Dermis blood vessel endothelial cell (primary cell): ENCODE measurements at regions not wholly inside any gene's neighbourhood (a gene's known extent, or its start where the extent isn't known, plus 50 kb on each side); places are given as distances from the start of the nearest gene placed in this dataset.
A peak's percentile ranks its signal among the peaks of the same experiment; 100 is the strongest.
"Not testable (repeated sequence)": the region's sequence is repeated elsewhere in the genome, so short reads cannot be mapped to it uniquely, and the experiment has no call there.

Experiments used
- DNase-seq: peaks from one replicate; pipeline ENCODE4 v3.0.0; 2010

DNA sequence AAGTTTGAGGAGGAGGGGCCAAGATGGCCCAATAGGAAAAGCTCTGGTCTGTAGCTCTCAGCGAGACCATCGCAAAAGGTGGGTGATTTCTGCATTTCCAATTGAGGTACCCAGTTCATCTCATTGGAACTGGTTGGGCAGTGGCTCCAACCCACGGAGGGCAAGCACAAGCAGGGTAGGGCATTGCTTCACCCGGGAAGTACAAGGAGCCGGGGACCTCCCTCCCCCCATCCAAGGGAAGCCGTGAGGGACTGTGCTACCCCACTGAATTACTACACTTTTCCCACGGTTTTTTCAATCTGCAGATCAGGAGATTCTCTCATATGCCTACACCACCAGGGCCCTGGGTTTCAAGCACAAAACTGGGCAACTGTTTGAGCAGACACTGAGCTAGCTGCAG lies 58.0 kb upstream of the EFCAB3 start:
- no peak for DNase-seq

DNA sequence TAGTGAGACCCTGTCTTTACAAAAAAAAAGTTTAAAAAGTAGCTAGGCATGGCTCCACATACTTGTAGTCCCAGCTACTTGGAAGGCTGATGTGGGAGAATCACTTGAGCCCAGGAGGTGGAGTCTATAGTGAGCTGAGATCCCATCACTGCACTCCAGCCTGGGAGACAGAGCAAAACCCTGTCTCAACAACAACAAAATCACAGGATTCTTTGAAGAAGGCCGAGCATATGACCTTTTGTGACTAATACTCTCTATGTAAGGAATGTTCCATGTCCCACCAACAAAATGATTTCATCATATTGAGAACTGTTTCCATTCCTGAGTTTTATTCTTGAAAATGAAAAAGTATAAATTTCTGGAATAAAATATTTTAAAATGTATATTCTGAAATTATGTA lies 58.9 kb upstream of the EFCAB3 start:
- DNase-seq = no peak

DNA sequence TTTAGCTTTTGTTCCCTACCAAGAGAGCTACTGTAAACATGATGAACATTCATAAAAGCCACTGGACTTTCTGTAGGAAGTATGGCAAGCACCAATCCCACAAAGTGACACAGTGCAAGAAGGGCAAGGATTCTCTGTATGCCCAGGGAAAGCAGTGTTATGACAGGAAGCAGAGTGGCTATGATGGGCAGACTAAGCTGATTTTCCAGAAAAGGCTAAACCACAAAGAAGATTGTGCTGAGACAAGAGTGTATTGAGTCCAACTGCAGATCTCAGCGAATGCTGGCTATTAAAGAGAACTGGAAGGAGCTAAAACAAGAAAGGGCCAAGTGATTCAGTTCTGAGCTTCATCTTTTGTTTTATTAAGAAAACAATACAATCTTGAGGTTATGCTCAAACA lies 60.5 kb upstream of the EFCAB3 start:
- no peak for DNase-seq

DNA sequence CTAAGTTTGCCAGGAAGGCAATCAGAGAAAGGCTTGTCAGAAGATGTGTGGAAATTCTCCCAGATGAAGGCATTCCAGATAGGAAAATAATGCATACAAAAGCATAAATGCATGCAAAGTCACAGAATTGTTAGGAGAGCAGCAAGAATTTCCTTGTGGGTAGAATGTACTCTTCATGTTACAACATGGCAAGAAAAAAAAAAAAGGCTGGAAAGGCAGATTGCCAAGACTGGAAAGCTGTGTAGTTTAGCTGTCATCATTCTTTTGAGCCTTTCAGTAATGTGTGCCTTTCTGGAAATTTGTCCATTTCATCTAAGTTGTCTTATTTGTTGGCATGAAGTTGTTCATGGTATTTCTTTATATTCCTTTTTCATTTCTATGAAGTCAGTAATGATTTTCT lies 71.0 kb upstream of the EFCAB3 start:
- DNase-seq = no peak

DNA sequence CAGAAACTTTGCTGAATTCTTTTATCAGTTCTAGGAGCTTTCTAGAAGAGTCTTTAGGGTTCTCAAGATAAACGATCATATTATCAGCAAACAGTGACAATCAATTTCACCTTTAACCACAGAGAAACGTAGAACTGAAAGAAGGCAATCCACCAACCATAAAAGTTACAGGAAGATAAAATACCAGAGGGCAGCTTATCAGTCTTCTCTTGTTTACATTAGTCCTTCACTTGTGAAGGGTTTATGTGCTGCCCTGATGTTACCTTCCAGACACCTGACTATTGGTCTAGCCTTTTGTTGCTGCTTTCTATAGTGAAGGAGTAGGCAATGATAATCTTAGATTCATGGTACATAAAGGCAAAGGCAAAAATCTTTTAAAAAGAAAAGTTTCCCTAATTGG lies 73.2 kb upstream of the EFCAB3 start:
- no peak for DNase-seq

DNA sequence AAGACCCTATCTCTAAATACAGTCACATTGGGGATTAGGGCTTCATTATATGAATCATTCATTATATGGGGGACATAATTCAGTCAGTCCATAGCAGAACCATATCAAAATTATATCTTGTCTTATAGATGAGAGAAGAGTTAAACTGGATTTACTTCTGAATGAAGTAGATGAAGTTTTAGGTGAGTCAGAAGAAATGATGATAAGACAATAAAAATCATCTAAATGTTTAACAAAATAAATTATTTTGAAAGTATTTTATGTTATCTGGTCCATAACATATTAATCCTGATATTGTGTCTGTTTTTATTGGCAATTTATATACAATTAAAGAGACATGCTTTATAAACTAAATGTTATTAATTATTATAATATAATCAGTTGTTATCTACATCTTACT lies 76.9 kb upstream of the EFCAB3 start:
- no peak for DNase-seq

DNA sequence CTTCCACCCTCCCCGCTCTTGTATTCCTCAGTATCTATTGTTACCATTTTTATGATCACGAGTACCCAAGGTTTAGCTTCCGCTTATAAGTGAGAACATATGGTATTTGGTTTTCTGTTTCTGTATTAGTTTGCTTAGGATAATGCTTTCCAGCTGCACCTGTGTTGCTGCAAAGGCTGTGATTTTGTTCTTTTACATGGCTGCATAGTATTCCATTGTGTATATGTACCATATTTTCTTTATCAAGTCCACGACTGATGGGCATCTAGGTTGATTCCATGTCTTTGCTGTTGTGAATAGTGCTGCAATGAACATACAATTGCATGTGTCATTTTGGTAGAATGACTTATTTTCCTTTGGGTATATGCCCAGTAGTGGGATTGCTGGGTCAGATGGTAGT lies 79.7 kb upstream of the EFCAB3 start:
- DNase-seq = no peak

DNA sequence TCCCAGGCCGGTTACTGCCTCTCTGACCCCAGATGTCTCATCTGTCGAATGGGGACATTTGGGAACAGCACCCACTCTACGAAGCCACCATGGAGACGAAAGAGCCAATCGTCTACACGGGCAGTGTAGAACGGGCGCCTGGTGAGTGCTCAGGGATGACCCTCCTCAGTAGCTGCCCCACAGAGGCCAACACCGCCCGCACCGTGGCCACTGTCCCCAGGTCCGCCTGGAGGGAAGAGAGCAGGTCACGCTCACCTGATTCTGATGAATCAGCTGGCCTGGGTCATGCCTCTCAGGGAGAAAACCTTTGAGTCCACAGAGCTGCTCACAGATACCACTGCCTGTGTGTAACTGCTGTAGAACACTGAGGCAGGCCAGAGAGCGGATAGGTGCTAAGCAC lies 105.1 kb upstream of the EFCAB3 start:
- not testable (repeated sequence) for DNase-seq

DNA sequence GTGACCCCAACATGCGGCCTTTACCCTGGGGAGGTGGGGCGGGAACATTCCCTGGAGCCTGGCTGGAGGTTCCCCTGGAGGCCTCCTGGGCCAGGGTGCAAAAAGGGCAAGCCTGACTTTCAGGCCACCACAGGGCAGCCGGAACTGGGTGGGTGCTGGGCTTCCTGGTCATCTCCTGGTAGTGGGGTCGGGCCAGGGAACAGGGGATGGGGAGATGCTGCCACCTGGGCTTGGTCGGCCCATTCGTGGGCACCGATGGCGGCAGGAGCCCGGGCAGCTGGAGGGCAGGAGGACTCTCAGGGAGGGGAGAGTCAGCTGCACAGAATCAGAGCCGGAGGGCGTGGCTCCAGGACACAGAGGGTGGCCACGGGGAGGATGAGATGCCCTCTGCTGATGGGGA lies 112.0 kb upstream of the EFCAB3 start:
- DNase-seq = not testable (repeated sequence)

DNA sequence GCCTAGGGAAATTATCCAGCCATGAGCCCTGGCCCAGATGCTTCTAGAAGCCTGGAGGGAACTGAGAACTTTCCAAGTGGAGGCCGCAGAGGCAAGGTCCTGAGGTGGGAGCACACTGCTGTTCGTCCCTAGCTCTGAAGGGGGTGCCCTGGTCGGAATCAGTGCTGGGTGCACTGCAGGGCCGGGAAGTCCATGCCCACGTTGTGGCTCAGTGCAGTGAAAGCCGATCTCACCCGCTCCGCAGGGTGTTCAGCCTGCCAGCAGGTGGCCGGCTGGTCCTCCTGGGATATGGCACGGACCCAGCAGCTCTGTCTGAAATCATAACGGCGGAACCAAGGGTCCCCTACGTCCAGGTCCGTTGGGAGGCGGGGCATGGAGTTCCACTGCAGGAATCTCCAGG lies 115.4 kb upstream of the EFCAB3 start:
- DNase-seq = not testable (repeated sequence)

DNA sequence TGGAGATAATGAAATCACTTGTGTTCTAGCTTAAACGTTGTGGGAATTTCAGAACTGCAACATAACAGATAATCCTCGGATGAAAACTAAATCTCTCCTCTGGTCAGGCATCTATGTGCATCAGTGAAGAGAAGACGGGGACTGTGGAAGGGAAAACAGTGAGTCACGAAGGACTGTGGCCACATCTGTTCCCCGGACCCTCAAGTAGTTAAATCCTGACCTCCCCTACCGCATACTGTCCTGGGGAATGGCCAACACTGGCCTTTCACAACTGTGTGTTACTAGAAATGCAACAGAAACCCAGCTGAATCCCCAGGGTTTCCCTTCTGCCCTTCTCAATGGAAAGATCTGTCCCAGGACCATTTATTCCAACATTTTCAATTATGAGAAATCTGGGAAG lies 124.6 kb upstream of the EFCAB3 start:
- DNase-seq = not testable (repeated sequence)

DNA sequence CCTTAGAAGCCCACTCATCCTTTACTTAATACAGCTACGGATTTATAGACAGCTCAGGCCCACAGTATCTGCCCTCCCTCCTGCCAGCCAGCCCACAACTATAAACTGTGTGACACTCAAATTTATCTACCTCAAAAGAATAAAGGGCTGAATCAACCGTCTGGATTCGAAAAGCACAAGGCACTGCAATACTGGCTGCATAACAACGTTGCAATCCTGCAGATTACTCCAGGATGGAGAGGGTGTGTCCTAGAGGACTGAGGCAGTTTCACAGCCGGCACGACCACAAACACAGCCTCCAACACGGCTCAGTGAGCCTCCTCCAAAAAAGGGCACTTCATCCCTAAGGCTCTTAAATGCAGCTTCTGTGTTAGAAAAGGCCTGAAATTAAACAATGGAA lies 138.3 kb upstream of the EFCAB3 start:
- not testable (repeated sequence) for DNase-seq

DNA sequence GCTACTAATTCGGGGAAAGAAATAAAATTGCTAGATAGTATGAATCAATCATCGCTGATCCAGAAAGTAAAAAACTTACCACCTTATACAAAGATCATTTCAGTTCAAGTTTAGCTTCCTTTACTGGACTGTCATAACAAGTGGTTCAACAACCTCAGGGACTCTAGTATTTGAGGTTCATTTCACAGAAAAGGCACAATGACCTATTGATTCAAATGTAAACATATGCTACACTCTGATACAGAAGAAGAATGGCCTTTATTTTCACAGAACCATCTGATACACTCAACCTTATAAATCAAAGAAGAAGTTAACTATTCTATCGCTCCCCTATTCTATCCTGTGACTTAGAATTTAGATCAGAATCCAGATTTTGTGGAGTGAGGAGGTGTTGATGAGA lies 140.8 kb upstream of the EFCAB3 start:
- DNase-seq = not testable (repeated sequence)

DNA sequence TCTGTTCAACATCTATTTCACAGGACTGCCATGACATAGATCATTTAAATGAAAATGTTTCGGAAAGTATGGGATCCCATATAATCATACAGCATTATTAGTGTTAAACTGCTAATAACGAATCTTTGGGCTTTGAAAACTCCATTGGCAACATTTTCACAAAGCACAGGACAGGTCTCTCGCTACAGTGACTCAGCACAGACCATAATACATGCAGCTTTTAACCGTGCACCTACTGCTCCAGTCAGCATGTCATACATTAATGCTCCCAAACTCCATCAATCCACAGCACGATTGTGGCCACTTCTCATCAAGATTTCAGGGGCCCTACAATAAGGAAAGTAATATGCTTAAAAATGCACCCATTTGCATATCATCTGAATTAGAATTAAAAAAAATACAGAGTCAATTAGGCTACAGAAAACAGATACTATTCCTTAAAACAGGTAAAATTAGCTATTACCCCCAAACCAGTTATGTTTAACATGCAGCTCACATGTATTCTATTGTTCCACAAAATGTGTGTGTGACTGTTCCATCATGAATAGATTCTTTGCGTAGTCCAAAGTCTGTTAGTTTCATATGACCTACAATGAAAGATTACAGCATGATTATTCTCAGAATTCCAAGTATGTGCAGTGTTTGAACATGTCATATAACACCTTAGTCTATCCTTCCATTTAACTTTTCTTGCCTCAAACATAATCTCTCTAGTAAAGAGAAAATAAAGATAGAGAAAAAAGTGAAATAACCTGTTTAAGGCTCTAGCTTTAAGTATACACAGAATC lies 141.6 kb upstream of the EFCAB3 start:
- DNase-seq = not testable (repeated sequence)

DNA sequence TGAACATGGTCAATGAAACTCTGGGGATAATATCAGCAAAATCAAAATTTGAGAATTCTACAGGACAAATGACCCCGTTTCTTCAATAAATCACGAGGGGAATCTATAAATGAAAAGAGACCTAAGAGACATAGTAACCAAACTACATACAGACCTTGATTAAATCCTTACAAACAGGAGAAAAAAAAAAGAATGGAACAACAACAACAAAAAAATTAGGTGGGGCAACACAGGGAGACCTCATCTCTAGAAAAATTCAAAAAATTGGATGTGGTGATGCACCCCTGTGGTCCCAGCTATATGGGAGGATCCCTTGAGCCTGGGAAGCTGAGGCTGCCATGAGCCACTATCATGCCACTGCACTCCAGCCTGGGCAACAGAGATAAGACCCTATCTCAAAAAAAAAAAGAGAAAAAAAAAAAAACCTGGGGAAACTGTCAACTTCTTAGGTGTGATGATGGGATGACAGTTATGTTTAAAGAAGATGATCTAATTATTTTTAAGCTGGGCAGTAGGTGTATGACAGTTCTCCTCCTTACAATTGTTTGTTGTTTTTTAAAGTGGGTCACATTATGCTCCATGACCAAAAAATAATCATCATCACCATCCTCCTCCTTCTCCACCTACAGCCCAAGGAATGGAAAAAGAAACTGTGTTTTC lies 146.4 kb upstream of the EFCAB3 start:
- DNase-seq = not testable (repeated sequence)

DNA sequence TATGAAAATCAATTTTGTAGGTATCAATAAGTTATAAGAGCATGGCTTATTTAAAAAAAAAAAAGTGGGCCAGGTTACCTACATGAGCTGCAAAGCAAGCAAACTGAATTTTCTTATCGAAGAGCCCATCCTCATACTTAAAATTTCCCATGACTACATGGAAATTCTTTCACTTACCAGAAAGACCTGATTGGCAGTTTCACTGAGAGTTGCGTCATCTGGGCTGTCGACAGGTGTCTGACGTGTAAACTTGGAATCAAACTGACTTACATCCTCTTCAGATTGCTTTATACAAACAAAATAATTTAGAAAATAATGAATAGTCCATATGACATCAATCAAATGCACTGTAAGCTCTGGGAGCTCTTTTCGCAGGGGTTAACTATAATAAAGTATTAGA lies 149.1 kb upstream of the EFCAB3 start:
- DNase-seq = not testable (repeated sequence)

DNA sequence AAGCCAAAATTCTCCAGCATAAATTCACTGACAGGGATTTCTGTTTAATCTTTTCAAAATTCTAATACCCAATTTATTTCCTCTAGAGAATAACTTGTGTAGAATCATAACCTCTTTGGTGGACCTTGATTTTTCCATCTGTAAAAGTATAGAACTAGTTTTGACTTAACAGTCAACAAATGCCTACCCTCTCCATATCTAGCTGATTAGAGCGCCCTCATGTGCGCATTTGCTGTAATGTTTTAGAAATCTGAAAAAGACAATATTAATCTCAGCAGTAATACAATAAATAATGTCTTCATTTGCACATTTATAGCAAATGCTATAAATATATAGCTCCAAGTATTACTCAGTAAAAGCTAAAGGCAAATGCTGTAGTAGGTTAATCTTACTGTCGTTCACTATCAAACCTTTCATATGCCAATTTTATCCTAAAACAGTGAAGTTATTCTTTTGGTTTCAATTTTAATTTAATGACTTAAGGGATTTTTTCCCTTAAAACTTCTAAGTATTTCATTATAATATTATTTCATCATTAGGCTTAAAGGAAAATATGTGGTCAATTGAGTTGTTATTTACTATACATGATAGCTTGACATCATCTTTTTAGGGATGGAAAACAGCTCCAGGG lies 153.6 kb upstream of the EFCAB3 start:
- DNase-seq = peak; percentile 33

DNA sequence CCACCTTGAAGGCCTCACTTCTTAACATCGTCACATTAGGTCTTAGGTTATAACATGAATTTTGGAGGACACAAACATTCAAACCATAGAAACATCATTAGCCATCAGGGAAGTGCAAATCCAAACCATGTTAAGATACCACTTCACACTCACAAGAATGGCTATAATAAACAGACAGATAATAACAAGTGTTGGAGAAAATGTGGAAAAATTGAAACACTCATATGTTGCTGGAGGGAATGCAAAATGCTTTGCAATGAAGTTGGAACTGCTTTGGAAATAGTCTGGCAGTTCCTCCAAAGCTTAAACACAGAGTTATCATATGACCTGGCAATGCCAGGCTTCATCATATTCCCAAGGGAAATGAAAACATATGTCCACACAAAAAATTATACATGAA lies 156.8 kb upstream of the EFCAB3 start:
- not testable (repeated sequence) for DNase-seq

DNA sequence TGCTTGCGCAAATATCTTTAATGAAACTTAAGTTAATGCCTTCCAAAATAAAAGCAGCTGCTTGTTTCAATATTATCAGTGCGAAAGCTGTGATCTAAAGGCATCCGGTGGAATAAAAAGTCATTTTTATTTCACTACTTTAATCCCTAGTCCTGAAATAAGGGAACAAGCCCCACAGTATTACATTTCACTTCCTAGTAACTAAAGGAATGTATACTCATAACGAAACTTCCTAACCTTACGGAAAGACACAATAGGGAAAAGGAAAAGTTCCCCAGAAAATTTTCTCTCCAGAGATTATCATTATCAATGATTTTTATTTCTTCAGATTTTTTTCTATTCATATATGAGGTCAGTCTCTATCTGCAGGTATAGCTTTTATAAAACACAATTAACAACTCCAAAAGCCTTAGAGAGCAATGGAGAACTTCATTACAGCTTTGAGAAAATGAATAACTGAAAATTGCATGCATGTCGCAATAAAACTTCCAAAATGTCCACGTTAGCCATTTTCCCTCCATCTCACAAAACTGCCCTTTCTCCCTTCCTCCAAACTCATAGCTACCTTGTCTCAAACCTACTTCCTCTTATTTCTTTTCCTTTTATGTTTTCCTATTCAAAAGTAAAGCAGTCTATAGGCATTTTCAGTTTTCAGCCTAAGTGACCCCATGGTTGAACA lies 154.3 kb upstream of the MED13 start:
- no peak for DNase-seq

DNA sequence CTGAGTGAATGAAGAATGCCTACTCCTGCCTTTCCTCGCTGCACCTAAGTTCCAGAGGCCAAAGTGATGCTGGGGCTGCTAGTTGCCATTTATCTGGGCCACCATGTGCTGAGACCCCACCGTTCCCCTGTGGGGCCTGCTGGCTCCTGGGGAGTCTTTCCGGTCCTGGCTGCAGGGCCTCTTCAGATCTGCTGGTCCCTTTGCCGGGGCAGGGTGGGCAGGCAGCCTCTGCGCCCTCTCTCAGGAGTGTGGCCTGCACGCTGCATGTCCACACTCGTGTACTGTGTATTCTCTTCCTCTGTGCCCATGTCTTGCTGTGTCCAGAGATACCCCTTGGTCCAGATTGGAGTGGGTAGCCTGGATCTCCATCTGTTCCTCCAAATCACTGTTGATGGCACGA lies 151.8 kb upstream of the MED13 start:
- DNase-seq = no peak

DNA sequence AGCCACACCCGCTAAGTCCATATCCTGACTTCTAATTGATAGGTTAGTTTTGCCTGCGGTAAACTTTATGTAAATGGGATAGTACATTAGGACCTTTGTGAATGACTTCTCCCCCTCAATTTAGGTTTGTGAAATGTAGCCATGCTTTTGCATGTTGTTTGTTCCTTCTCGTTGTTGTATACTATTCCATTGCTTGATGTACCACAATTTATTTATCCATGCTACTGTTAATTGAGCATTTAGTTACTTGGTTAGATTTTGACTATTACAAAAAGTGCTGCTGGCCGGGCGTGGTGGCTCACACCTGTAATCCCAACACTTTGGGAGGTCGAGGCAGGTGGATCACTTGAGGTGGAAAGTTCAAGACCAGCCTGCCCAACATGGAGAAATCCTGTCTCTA lies 150.8 kb upstream of the MED13 start:
- not testable (repeated sequence) for DNase-seq

DNA sequence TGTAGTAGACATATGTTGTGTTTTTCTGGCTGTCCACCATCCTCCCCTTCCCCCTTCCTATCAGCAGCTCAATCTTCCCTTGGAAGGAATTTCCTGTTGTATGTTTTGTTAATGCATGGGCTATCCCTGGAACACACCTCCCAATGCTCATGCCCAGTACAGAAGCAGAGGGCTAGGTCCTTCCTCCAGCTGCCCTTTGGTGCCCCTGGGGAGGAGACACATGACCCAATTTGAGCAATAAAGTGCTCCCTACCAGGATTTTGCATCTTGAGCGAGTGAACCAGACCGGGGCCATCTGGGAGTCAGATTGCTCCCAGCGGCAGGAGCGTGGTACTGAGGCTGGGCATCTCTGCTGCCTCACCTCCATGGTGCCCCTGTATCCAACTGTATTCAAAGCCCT lies 141.5 kb upstream of the MED13 start:
- DNase-seq = peak; percentile 46

DNA sequence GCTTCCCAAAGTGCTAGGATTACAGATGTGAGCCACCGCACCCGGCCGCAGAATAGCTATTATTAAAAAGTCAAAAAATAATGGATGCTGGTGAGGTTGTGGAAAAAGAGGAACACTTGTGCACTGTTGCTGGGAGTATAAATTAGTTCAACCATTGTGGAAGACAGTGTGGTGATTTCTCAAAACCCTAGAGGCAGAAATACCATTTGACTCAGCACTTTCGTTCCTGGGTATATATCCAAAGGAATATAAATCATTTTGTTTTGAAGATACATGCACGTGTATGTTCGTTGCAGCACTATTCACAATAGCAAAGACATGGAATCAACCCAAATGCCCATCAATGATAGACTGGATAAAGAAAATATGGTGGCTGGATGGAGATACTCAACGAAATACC lies 132.1 kb upstream of the MED13 start:
- DNase-seq = not testable (repeated sequence)
